Eye (tissue), 1 donor: ENCODE measurements at regions not wholly inside any gene's neighbourhood (a gene's known extent, or its start where the extent isn't known, plus 50 kb on each side); places are given as distances from the start of the nearest gene placed in this dataset.
"Not testable (repeated sequence)": the region's sequence is repeated elsewhere in the genome, so short reads cannot be mapped to it uniquely, and the experiment has no call there.

ENCODE experiments used
- DNase-seq: peaks from one replicate; pipeline ENCODE4 v3.0.0-alpha.2; 2015

GRCh38 chr7:109646594-109646993 lies 1076.9 kb downstream of the DNAJB9 start:
- not testable (repeated sequence) for DNase-seq

- DNase-seq = not testable (repeated sequence)
Observed at GRCh38 chr7:109647263-109647662, 1077.6 kb downstream of the DNAJB9 start.

GRCh38 chr7:109659261-109659660 lies 1089.6 kb downstream of the DNAJB9 start:
- no peak for DNase-seq

- DNase-seq = peak; percentile 69
Observed at GRCh38 chr7:109660401-109660800, 1090.7 kb downstream of the DNAJB9 start.

GRCh38 chr7:109663806-109664205 lies 1094.1 kb downstream of the DNAJB9 start:
- DNase-seq = peak; percentile 12

- DNase-seq = not testable (repeated sequence)
Observed at GRCh38 chr7:109687269-109687668, 1117.6 kb downstream of the DNAJB9 start.

- DNase-seq = not testable (repeated sequence)
Observed at GRCh38 chr7:109692613-109693012, 1122.9 kb downstream of the DNAJB9 start.

DNA sequence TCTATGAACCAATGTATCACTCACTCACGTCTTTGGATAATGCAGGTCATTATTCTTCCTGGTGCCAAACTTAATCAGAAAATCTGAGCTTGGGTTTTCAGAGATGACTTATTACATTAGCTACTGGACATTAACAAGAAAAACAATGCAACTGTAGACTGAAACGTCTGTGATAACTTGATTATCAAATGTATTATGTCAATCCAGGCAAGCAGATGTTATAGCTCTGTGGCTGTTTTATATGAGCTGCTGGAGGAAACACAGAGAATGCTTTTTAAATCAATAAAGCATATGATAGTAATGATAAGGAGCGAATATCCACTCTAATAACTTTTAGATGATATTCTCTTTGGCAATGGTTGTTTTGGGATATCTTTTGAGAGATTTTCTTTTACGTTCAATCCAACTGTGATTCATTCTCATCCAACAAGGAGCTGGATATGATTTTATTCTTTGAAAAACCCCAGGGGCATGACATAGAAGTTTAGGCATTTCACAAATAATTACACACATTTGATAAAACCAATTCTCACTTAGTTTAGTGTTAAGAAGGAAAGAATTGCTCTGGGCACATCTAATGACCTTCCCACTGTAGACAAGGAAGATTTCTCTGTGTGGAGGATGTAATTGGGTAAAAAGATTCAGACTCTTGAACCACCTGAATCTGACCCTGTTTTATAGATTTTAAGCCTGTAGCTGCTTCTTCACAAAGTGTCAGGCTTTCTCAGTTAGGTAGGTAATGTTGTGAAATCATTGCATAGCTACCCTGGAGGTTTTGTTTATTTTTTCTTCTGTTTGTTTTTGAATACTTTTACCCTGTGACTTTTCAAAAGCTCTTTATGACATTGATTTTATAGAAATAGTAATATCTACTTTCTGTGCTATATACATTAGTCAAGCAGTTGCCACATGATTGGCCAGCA lies 1124.7 kb downstream of the DNAJB9 start:
- DNase-seq = no peak

DNA sequence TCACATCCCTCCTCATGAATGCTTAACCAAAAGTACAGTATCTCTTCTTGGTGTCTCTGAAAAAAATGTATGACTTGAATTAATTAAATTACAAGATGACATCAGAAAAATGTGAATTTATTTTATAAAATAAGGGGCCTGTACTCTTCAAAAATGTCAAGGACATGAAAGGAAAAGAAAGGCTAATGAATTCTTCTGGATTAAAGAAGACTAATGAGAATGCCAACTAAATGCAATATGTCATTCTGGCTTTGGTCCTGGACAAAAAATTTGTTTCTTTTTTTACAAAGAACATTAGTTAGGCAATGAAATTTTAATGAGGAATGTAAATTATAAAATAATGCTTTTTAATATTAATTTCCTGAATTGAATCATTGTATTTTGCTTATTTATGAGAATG lies 1125.7 kb downstream of the DNAJB9 start:
- no peak for DNase-seq

DNA sequence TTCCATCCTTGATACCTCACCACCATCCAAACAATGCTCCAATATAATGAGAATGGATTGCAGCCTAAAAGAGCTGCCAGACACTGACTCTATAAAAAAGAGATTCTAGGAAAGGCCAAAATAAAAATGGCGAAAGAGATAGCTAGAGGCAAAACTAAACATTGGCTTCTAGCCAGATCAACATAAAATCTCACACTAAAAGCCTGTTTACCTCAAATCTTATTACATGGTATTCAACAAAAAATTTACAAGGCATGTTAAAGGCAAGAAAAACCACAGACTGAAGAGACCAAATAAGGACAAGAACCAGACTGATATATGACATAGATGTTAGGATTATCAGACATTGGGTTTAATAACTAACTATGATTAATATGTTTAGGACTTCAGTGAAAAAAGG lies 1127.0 kb downstream of the DNAJB9 start:
- DNase-seq = no peak

DNA sequence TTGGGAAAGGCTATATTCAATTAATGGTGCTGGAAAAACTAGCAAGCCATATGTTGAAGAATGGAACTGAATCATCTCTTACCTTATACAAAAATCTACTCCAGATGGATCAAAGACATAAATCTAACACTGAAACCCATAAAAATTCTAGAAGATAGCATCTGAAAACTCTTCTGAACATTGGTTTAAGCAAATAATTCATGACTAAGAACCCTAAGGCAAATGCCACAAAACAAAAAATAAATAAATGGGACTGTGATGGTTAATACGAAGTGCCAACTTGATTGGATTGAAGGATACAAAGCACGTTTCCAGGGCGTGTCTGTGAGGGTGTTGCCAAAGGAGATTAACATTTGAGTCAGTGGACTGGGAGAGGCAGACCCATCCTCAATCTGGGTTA lies 1130.0 kb downstream of the DNAJB9 start:
- no peak for DNase-seq

DNA sequence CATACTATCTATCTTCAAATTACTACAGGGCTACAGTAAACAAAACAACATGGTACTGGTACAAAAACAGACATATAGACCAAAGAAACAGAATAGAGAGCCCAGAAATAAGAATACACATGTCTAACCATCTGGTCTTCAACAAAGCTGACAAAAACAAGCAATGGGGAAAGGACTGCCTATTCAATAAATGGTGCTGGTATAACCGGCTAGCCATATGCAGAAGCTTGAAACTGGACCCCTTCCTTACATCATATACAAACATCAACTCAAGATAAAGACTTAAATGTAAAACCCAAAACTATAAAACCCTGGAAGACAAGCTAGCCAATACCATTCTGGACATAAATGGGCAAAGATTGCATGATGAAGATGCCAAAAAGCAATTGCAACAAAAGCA lies 1143.7 kb downstream of the DNAJB9 start:
- no peak for DNase-seq

GRCh38 chr7:109719359-109719758 lies 1149.7 kb downstream of the DNAJB9 start:
- not testable (repeated sequence) for DNase-seq

DNA sequence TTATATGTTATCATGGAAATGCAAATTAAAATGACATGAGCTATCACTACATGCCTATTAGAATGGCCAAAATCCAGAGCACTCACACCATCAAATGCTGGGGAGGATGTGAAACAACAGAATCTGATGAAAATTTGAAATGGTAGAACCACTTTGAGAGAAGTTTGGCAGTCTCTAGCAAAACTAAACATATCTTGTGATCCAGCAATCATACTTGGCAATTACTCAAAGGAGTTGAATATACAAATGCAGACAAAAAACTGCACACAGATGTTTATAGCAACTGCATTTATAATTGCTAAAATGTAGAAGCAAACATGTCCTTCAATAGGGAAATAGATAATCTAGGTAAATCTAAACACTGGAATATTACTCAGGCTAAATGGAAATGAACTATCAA lies 1164.9 kb downstream of the DNAJB9 start:
- DNase-seq = no peak

GRCh38 chr7:109735881-109736280 lies 1166.2 kb downstream of the DNAJB9 start:
- DNase-seq = no peak

DNA sequence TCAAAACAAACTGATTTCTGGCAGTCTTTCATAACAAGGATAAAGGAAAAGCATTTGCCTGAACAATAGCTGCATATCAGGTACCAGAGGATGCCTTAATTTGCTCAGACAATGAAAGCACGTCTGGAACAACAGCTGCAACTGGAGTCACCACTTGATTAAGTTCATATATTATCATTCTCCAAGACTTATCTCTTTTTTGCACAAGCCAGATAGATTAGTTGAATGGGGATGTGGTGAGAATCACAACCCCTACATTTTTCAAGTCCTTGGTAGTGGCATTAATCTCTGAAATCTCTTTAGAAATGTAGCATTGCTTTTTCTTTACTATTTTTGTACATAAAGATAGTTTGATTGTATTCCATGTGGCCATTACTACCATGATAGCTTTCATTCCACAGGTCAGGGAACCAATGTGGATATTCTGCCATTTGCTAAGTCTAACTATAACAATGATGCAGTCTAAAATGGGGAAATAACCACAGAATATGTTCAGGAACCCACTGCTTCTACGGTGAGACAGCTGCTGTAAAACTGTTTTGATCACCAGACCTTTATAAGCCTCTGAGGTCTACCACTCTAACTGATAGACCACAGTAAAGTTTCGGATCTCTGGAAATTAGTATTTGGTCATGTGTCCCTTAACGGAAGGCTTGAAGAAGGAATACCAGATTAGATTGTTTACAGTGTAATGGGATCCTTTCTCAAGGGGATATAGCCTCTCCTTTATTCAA lies 1176.2 kb downstream of the DNAJB9 start:
- DNase-seq = no peak

- no peak for DNase-seq
Observed at GRCh38 chr7:109751241-109751640, 1181.6 kb downstream of the DNAJB9 start.

DNA sequence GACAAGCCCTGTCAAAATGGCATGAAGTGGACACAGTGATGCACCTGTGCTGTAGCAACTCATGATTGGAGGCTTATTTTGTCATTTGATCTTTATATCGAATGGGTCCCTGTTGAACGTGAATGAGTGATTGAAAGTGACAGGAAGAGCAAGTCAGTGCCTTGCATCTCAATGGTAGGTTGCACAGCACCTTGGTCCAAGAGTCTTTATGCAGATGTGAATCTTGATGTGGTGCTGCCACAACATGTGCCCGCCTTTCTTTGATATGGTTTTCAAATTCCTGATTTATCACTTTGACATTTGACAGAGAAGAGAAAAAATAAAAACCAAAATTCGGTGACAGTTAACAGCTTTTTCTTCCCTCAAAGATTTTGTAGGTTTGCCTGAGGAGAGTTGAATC lies 1182.4 kb downstream of the DNAJB9 start:
- DNase-seq = no peak

- DNase-seq = no peak
Observed at GRCh38 chr7:109757713-109758112, 1188.0 kb downstream of the DNAJB9 start.

DNA sequence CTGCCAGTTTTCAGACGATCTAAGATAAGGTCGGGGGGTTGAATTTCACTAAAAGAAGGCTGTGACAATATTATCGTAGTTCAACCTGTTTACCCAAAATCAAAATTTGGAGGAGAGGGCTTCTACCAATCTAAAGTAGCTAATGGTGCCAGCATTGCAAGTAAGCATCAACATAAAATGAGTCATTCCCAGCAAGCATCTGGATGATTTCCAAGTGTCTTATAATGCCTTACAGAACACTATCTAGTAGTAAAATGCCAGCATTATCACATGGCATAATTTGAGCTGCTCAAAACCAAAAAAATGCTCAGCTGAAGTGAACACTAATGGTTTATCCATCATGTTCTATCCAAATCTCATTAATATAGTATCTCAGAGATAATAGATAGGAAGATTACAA lies 1193.9 kb downstream of the DNAJB9 start:
- no peak for DNase-seq

GRCh38 chr7:109772161-109772560 lies 1202.5 kb downstream of the DNAJB9 start:
- DNase-seq = no peak

DNA sequence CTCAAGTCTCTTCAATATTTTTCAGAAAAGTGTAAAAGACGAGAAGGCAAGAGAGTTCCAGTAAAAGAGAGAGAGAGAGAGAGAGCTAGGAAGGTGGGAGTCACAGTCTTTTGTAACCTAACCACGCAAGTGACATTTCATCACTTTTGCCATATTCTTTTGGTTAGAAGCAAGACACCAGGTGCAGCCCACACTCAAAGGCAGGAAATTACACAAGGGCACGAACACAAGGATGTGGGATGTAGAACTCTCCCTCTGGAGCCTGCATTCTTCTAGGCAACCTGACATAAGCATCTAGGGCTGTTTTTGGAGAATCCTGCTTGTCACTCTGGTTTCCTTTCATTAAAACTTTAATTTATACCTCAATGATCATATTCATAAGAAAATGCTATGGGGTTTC lies 1213.1 kb downstream of the DNAJB9 start:
- no peak for DNase-seq

DNA sequence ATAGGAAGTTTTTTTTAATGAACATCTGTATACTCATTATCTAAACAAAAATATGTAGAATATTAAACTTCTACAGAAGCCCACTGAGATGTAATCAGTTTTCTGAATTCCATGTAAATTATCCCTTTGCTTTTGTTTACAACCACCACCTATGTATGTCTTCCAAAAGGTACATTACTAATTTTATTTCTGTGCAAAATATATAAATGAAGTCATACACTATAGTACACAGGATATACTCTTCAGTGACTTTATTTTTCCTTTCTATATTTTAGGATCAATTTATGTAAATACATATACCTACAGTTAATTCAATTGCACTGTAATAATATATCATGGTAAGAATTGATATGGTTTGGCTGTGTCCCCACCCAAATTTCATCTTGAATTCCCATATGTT lies 1236.9 kb downstream of the DNAJB9 start:
- no peak for DNase-seq

DNA sequence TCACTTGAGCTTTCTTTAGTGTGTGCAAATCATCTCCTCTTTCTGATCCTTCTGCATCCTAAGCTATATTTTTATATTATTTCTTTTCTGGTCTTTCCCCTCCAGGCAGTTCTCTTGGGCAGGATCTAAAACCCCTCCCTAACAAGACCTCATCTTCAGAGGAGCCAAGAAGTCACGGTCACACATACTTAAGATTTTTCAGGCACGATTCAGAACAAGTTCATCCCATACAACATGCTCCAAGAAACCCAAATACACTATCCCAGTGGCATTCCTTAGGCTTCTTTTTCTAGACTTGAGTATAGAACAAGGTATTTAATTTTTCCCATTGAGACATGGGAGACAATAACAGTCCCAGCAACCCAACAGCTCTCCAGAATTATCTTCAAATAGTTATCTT lies 1251.5 kb downstream of the DNAJB9 start:
- no peak for DNase-seq
